Neural cell (in vitro differentiated cells): ENCODE measurements at regions not wholly inside any gene's neighbourhood (a gene's known extent, or its start where the extent isn't known, plus 50 kb on each side); places are given as distances from the start of the nearest gene placed in this dataset.

Experiments used
- EP300 ChIP-seq: fragments of 450-650 bp; conservative IDR thresholded peaks from 2 replicates; pipeline ENCODE4 v1.6.1; 2014; ENCODE audit warnings: antibody characterized with exemption, mild to moderate bottlenecking, moderate library complexity; ENCODE audit not compliant: poor library complexity, severe bottlenecking
- EZH2 ChIP-seq: fragments of 200-600, 300-800 bp; shearing (Covaris generic), sonication (generic); IDR thresholded peaks from 2 replicates; pipeline ENCODE4 v1.6.1; 2014; ENCODE audit warnings: antibody characterized with exemption, low read length, borderline replicate concordance, mild to moderate bottlenecking; ENCODE audit not compliant: insufficient read depth, poor library complexity, severe bottlenecking
- MXI1 ChIP-seq: fragments of 450-650 bp; conservative IDR thresholded peaks from 2 replicates; pipeline ENCODE4 v1.6.1; 2014; ENCODE audit warnings: antibody characterized with exemption, mild to moderate bottlenecking; ENCODE audit not compliant: poor library complexity, severe bottlenecking
- POLR2AphosphoS5 ChIP-seq: IDR thresholded peaks from 2 replicates; pipeline ENCODE4 v1.6.1; 2012
- RAD21 ChIP-seq: fragments of 450-650 bp; conservative IDR thresholded peaks from 2 replicates; pipeline ENCODE4 v1.6.1; 2014; ENCODE audit warnings: antibody characterized with exemption, mild to moderate bottlenecking, moderate library complexity
- TAF1 ChIP-seq: IDR thresholded peaks from 2 replicates; pipeline ENCODE4 v1.6.1; 2012; ENCODE audit warnings: low read depth
- TF ChIP-seq, protein P1 (sequence below): fragments of 450-650 bp; IDR thresholded peaks from 2 replicates; pipeline ENCODE4 v1.5.1; 2014; ENCODE audit warnings: antibody characterized with exemption, mild to moderate bottlenecking, moderate library complexity; ENCODE audit not compliant: poor library complexity, severe bottlenecking
- TF ChIP-seq, protein P2 (sequence below): IDR thresholded peaks from 2 replicates; pipeline ENCODE4 v1.6.1; 2012; ENCODE audit warnings: borderline replicate concordance

DNA sequence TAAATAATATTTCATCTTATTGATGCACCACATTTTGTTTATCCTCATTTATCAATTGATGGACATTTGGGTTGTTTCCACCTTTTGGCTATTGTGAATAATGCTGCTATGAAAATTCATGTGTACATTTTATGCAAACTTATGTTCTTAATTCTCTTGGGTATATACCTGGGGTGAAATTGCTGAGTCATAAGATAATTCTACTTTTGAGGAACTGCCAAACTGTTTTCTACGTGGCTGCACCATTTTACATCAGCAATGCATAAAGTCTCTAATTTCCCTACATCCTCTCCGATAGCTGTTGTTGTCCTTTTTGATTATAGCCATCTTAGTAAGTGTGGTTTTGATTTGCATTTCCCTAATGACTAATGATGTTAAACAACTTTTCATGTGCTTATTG, 116.5 kb upstream of the DLX2 start:
- TF ChIP-seq, protein P1, sequence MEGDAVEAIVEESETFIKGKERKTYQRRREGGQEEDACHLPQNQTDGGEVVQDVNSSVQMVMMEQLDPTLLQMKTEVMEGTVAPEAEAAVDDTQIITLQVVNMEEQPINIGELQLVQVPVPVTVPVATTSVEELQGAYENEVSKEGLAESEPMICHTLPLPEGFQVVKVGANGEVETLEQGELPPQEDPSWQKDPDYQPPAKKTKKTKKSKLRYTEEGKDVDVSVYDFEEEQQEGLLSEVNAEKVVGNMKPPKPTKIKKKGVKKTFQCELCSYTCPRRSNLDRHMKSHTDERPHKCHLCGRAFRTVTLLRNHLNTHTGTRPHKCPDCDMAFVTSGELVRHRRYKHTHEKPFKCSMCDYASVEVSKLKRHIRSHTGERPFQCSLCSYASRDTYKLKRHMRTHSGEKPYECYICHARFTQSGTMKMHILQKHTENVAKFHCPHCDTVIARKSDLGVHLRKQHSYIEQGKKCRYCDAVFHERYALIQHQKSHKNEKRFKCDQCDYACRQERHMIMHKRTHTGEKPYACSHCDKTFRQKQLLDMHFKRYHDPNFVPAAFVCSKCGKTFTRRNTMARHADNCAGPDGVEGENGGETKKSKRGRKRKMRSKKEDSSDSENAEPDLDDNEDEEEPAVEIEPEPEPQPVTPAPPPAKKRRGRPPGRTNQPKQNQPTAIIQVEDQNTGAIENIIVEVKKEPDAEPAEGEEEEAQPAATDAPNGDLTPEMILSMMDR, result no peak
- no peak for TF ChIP-seq EP300
- TF ChIP-seq POLR2AphosphoS5, result no peak
- no peak for TF ChIP-seq RAD21
- TF ChIP-seq TAF1, result no peak
- no peak for TF ChIP-seq EZH2
- TF ChIP-seq, protein P2, sequence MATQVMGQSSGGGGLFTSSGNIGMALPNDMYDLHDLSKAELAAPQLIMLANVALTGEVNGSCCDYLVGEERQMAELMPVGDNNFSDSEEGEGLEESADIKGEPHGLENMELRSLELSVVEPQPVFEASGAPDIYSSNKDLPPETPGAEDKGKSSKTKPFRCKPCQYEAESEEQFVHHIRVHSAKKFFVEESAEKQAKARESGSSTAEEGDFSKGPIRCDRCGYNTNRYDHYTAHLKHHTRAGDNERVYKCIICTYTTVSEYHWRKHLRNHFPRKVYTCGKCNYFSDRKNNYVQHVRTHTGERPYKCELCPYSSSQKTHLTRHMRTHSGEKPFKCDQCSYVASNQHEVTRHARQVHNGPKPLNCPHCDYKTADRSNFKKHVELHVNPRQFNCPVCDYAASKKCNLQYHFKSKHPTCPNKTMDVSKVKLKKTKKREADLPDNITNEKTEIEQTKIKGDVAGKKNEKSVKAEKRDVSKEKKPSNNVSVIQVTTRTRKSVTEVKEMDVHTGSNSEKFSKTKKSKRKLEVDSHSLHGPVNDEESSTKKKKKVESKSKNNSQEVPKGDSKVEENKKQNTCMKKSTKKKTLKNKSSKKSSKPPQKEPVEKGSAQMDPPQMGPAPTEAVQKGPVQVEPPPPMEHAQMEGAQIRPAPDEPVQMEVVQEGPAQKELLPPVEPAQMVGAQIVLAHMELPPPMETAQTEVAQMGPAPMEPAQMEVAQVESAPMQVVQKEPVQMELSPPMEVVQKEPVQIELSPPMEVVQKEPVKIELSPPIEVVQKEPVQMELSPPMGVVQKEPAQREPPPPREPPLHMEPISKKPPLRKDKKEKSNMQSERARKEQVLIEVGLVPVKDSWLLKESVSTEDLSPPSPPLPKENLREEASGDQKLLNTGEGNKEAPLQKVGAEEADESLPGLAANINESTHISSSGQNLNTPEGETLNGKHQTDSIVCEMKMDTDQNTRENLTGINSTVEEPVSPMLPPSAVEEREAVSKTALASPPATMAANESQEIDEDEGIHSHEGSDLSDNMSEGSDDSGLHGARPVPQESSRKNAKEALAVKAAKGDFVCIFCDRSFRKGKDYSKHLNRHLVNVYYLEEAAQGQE, result no peak
- no peak for TF ChIP-seq MXI1
